Mononuclear cell (primary cell): ENCODE measurements at regions not wholly inside any gene's neighbourhood (a gene's known extent, or its start where the extent isn't known, plus 50 kb on each side); places are given as distances from the start of the nearest gene placed in this dataset.

Experiments
- H3K27me3 ChIP-seq: 2 replicates; pipeline ENCODE4 v1.6.0; 2011; ENCODE audit warnings: low read length, control low read depth; ENCODE audit not compliant: insufficient read depth
- H3K4me1 ChIP-seq: 2 replicates; pipeline ENCODE4 v1.5.1; 2011; ENCODE audit warnings: mild to moderate bottlenecking, low read length, control low read depth; ENCODE audit not compliant: insufficient read depth
- H3K4me3 ChIP-seq: 2 replicates; pipeline ENCODE4 v1.5.1; 2011; ENCODE audit warnings: mild to moderate bottlenecking, low read length, moderate library complexity
- H3K9me3 ChIP-seq: 2 replicates; pipeline ENCODE4 v1.5.1; 2011; ENCODE audit warnings: low read depth, mild to moderate bottlenecking, control low read depth, low read length

GRCh38 chr2:7899923-7900322 lies 781.9 kb upstream of the ID2 start:
- peaks cover 34% of the 10 kb centered on the region for H3K4me1 ChIP-seq
- H3K27me3 ChIP-seq = no peaks in the 10 kb centered on the region
- H3K4me3 ChIP-seq = no peak overlapping the region
- H3K9me3 ChIP-seq = no peaks in the 10 kb centered on the region

DNA sequence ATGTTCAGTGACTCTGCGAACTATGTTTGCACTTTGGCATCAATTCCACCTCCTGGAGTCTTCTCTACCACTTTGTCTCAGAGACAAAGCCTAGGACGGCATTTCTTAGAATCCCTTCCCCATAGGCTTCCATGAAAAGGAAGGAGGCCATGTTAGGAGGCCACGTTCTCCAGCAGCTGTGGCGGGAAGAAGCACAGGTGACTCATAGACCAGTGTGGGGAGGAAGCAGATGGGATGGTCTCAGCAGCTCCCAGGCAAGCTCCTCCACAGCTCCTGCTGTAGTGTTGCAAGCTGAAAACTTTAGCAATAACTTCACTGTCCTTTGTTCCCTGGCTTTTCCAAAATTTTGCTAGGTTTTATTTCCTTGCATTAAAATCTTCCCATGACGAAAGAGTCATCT lies 781.3 kb upstream of the ID2 start:
- Histone ChIP-seq H3K27me3 (no peaks in the 10 kb centered on the region), H3K9me3 (no peaks in the 10 kb centered on the region), H3K4me3 (no peak overlapping the region), H3K4me1 (peaks cover 31% of the 10 kb centered on the region)

GRCh38 chr2:7902251-7902765 lies 779.5 kb upstream of the ID2 start:
- Histone ChIP-seq H3K27me3 (no peaks in the 10 kb centered on the region), H3K9me3 (no peaks in the 10 kb centered on the region), H3K4me1 (peaks cover 27% of the 10 kb centered on the region), H3K4me3 (no peak overlapping the region)

DNA sequence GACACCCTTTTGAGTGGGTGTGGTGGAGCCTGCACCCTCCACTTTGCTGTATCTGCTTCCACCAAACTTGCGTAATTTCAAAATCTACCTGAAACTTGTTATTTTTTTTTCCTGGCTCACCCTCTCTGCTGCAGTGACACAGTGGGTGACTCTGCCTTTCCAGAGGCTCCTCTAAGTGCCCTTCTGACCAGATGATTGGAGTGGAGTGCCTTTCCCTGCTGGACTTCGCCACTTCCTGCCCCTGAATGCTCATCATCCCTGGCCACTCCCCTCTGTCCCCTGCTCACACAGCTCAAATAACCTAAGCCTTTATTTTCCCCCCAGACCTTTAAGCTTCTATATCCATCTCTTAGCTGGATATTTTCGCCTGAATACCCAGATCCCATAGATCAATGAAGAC lies 777.5 kb upstream of the ID2 start:
- Histone ChIP-seq H3K4me1 (peaks cover 16% of the 10 kb centered on the region), H3K27me3 (no peaks in the 10 kb centered on the region), H3K9me3 (no peaks in the 10 kb centered on the region), H3K4me3 (no peak overlapping the region)

DNA sequence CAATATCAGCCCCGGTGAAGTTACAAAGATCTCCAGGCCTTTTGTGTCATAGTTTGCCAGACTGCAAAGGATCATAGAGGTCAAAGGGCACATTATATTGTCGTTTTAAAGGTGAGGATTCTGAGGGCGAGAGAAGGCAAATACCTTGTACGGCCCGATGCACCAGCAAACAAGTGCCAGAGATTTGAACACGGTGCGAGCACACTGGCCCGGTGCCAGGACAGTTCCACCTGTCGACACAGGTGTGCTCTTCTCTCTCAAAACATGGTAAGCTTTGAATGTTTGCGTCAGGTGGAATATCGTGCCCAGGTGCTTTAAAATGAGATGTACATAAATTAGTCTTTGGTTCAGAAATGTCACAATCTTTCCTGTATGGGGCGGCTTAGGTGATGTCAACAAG lies 776.1 kb upstream of the ID2 start:
- H3K4me3 ChIP-seq = no peak overlapping the region
- H3K27me3 ChIP-seq = no peaks in the 10 kb centered on the region
- H3K9me3 ChIP-seq = no peaks in the 10 kb centered on the region
- H3K4me1 ChIP-seq = peaks cover 2% of the 10 kb centered on the region

DNA sequence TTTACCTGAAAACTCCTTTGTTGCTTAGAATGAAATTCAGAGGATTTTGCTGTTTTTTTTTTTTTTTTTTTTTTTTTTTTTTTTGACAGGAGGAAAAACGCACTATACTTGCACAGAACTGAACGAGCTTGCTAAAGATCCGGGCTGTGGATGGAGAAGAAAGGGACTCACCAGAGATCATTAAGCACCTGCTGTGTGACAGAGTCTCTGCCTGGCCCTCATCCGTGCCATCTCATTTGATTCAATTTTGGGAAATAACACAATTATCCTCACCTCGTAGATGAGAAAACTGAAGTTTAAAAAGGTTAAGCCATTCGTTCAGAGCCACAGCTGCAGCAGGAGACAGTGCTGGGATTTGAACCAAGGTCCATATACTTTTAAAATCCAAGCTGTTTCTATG lies 775.4 kb upstream of the ID2 start:
- Histone ChIP-seq H3K27me3 (no peaks in the 10 kb centered on the region), H3K4me3 (no peak overlapping the region), H3K9me3 (no peaks in the 10 kb centered on the region), H3K4me1 (no peaks in the 10 kb centered on the region)

GRCh38 chr2:7907041-7907440 lies 774.8 kb upstream of the ID2 start:
- Histone ChIP-seq H3K4me3 (no peak overlapping the region), H3K27me3 (no peaks in the 10 kb centered on the region), H3K9me3 (no peaks in the 10 kb centered on the region), H3K4me1 (no peaks in the 10 kb centered on the region)

GRCh38 chr2:7910752-7911151 lies 771.1 kb upstream of the ID2 start:
- Histone ChIP-seq H3K4me1 (no peaks in the 10 kb centered on the region), H3K4me3 (no peak overlapping the region), H3K27me3 (no peaks in the 10 kb centered on the region), H3K9me3 (no peaks in the 10 kb centered on the region)

- Histone ChIP-seq H3K9me3 (no peaks in the 10 kb centered on the region), H3K4me1 (no peaks in the 10 kb centered on the region), H3K27me3 (no peaks in the 10 kb centered on the region), H3K4me3 (no peak overlapping the region)
Observed at GRCh38 chr2:7911196-7911595, 770.7 kb upstream of the ID2 start.

DNA sequence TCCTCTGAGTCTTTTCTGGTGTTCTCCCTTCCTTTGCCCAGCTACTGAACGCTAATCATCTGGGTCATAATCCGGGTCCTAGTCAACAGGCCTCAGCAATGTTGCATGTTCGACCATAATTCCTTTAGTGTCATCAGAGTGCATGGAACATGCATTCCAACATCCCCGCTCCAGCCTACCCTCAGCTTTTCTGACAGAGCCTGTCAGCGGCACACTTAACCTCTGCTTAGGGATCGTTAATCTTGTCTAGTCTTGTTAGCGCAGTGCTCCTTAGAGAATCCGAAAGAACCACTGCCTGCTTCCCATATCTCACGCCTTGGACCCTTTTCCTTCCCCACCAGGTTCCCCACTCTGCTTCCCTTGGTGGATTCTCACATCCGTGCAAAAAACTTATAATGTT lies 767.9 kb upstream of the ID2 start:
- no peak overlapping the region for H3K4me3 ChIP-seq
- no peaks in the 10 kb centered on the region for H3K9me3 ChIP-seq
- H3K4me1 ChIP-seq = no peaks in the 10 kb centered on the region
- H3K27me3 ChIP-seq = no peaks in the 10 kb centered on the region

GRCh38 chr2:7915302-7916091 lies 766.4 kb upstream of the ID2 start:
- Histone ChIP-seq H3K4me1 (no peaks in the 10 kb centered on the region), H3K9me3 (no peaks in the 10 kb centered on the region), H3K4me3 (no peak overlapping the region), H3K27me3 (no peaks in the 10 kb centered on the region)

- no peak overlapping the region for H3K4me3 ChIP-seq
- no peaks in the 10 kb centered on the region for H3K27me3 ChIP-seq
- H3K9me3 ChIP-seq = no peaks in the 10 kb centered on the region
- H3K4me1 ChIP-seq = no peaks in the 10 kb centered on the region
Observed at GRCh38 chr2:7916670-7917069, 765.2 kb upstream of the ID2 start.

GRCh38 chr2:7919510-7919909 lies 762.3 kb upstream of the ID2 start:
- Histone ChIP-seq H3K27me3 (no peaks in the 10 kb centered on the region), H3K4me3 (no peak overlapping the region), H3K9me3 (no peaks in the 10 kb centered on the region), H3K4me1 (no peaks in the 10 kb centered on the region)

- Histone ChIP-seq H3K9me3 (no peaks in the 10 kb centered on the region), H3K4me1 (no peaks in the 10 kb centered on the region), H3K27me3 (no peaks in the 10 kb centered on the region), H3K4me3 (no peak overlapping the region)
Observed at GRCh38 chr2:7924023-7924762, 757.7 kb upstream of the ID2 start.

DNA sequence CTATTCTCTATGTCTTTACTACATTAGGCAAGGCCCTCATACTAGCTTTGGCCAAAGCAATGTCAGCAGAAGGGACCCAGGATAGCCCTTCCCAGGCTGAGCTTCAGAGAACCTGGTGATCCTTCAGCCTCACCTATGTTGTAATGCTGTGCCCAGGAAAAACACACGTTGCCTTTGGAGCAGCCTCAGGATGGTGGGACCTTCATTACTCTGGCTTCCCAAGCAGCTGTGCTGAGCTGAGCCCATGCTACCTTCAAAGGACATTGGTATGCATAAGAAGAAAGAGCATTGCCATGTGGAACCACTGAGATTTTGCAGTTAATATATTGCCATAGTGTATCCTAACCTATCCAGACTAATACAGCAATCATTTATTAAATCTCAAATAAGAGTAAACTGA lies 756.4 kb upstream of the ID2 start:
- Histone ChIP-seq H3K9me3 (no peaks in the 10 kb centered on the region), H3K27me3 (no peaks in the 10 kb centered on the region), H3K4me1 (no peaks in the 10 kb centered on the region)

DNA sequence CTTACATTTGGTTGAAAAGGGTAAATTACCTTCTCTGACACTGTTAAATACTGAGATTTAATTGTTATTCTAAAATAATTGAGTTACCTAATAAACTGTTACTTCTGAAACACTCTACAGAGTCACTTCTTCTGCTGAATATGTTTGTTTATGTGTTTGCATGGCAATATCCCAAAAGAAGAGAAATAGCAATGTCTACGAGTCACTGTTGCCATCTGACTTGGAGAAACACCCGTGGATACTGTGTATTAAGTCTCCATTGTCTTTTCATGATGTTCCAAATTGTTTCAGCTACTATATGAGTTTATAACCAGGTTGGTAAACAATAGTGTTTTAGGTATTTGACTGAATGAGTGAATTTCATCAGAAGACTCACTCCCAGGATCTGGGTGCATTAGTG lies 754.2 kb upstream of the ID2 start:
- H3K4me1 ChIP-seq = no peaks in the 10 kb centered on the region
- no peak overlapping the region for H3K4me3 ChIP-seq
- H3K9me3 ChIP-seq = no peaks in the 10 kb centered on the region
- no peaks in the 10 kb centered on the region for H3K27me3 ChIP-seq

More for the DNA sequence above, 756.4 kb upstream of the ID2 start:
- no peak overlapping the region for H3K4me3 ChIP-seq
